Skeletal muscle satellite cell (primary cell): ENCODE measurements at regions not wholly inside any gene's neighbourhood (a gene's known extent, or its start where the extent isn't known, plus 50 kb on each side); places are given as distances from the start of the nearest gene placed in this dataset.
"Not testable (repeated sequence)": the region's sequence is repeated elsewhere in the genome, so short reads cannot be mapped to it uniquely, and the experiment has no call there.

Experiments
- H3K27me3 ChIP-seq: 2 replicates; pipeline ENCODE4 v1.7.0; 2013; ENCODE audit warnings: low read length; ENCODE audit not compliant: control insufficient read depth, insufficient read depth
- H3K36me3 ChIP-seq: 2 replicates; pipeline ENCODE4 v1.7.0; 2013; ENCODE audit warnings: mild to moderate bottlenecking, control low read depth, low read length; ENCODE audit not compliant: insufficient read depth
- H3K4me1 ChIP-seq: 2 replicates; pipeline ENCODE4 v1.7.0; 2013; ENCODE audit warnings: low read length; ENCODE audit not compliant: control insufficient read depth, insufficient read depth
- H3K4me2 ChIP-seq: 2 replicates; pipeline ENCODE4 v1.7.0; 2013; ENCODE audit warnings: mild to moderate bottlenecking, low read length
- H3K4me3 ChIP-seq: 2 replicates; pipeline ENCODE4 v1.7.0; 2013; ENCODE audit warnings: low read length
- H3K9ac ChIP-seq: 2 replicates; pipeline ENCODE4 v1.7.0; 2013; ENCODE audit warnings: mild to moderate bottlenecking, low read depth, low read length, moderate library complexity
- H3K9me3 ChIP-seq: replicated peaks from 2 replicates; pipeline ENCODE4 v1.7.0; 2013; ENCODE audit warnings: mild to moderate bottlenecking, control low read depth, low read length

- peak overlapping the region; percentile 34 for H3K9ac ChIP-seq
- peak overlapping the region; percentile 14 for H3K4me2 ChIP-seq
- H3K36me3 ChIP-seq, result no peaks in the 10 kb centered on the region
- peaks cover 20% of the 10 kb centered on the region for H3K4me1 ChIP-seq
- H3K27me3 ChIP-seq, result no peaks in the 10 kb centered on the region
- no peaks in the 10 kb centered on the region for H3K9me3 ChIP-seq
- no peak overlapping the region for H3K4me3 ChIP-seq
Observed at GRCh38 chr2:62654876-62655359, 50.6 kb upstream of the EHBP1 start.

DNA sequence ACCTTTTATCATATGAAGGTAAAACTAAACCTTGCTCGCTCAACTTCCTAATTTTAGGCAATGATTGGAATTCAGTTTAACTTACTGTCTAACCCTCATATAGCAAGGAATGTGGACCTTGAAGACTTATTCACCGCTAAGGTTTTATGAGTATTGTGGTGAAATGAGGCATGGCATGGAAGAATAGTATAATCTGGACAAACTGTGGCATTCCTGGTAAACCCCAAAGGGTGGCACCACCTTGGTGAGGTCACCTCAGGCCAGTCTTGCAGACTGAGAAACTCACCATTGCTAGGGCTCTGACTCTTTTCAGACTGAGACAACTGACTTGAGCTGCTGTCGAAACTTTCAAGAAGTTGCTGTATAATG is 51.1 kb upstream of the EHBP1 start:
- Histone ChIP-seq H3K27me3 (no peaks in the 10 kb centered on the region), H3K4me1 (peaks cover 18% of the 10 kb centered on the region), H3K9me3 (no peaks in the 10 kb centered on the region), H3K36me3 (no peaks in the 10 kb centered on the region), H3K4me3 (no peak overlapping the region), H3K4me2 (peak overlapping the region; percentile 14), H3K9ac (no peak overlapping the region)

- Histone ChIP-seq H3K9ac (no peak overlapping the region), H3K27me3 (no peaks in the 10 kb centered on the region), H3K4me2 (no peak overlapping the region), H3K4me3 (no peak overlapping the region), H3K4me1 (peaks cover 18% of the 10 kb centered on the region), H3K9me3 (no peaks in the 10 kb centered on the region), H3K36me3 (no peaks in the 10 kb centered on the region)
Observed at GRCh38 chr2:62653582-62654422, 51.7 kb upstream of the EHBP1 start.

GRCh38 chr2:62649087-62649486 is 56.4 kb upstream of the EHBP1 start:
- not testable (repeated sequence) for H3K9ac ChIP-seq, H3K9me3 ChIP-seq, H3K4me2 ChIP-seq, H3K27me3 ChIP-seq, H3K4me1 ChIP-seq, H3K36me3 ChIP-seq, H3K4me3 ChIP-seq

DNA sequence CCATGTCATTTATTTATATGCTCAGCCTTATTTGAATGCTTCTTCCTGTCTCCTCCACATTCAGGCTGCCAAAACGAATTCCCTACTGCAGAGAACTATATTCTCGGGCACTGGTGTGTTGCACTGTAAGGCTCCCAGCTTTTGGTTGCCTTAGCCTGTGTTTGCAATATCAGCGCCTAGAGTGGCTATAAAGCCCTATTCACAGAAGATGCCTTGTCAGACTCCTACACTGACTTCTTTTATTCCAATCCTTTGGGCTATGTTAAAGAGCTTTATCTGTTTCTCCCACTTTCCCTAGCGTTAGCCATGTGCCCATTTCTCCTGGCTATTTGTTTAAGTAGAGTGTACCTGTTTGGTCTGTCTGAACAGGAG is 62.4 kb upstream of the EHBP1 start:
- no peaks in the 10 kb centered on the region for H3K27me3 ChIP-seq
- no peak overlapping the region for H3K4me2 ChIP-seq
- H3K36me3 ChIP-seq, result no peaks in the 10 kb centered on the region
- H3K4me3 ChIP-seq, result no peak overlapping the region
- no peak overlapping the region for H3K9ac ChIP-seq
- no peaks in the 10 kb centered on the region for H3K4me1 ChIP-seq
- no peaks in the 10 kb centered on the region for H3K9me3 ChIP-seq

DNA sequence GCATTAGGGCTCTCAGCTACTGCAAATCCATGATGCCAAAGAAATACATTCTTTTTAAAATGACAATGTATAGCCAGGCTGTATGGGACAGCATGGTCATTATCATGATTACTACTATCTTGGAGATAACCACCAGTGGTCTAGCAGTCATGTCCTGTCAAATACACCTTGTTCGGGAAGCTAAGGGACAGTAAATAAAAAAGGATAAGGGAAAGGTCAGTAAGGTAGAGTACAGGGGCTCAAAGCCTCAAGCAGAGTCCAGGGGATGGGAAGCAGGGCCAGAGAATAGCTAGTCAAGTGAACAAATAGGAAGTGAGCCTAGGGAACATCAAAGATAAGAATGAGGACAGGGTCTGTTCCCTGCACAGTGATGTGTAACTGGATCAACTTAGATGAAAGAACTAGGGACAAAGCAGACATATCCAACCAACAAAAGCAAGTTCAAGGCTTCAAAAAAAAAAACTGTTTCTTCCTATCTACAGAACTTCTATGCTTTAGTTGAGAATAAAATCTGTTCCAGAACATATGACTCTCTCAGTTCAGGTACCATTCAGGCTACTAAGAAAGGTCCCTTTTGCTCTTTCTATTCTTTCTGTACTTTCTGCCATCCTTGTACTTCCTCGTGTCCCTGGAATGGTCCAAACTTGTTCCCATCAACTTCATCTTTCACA is 62.9 kb upstream of the EHBP1 start:
- no peak overlapping the region for H3K9ac ChIP-seq
- H3K36me3 ChIP-seq, result no peaks in the 10 kb centered on the region
- no peaks in the 10 kb centered on the region for H3K27me3 ChIP-seq
- H3K4me1 ChIP-seq, result no peaks in the 10 kb centered on the region
- no peak overlapping the region for H3K4me2 ChIP-seq
- H3K9me3 ChIP-seq, result no peaks in the 10 kb centered on the region
- H3K4me3 ChIP-seq, result no peak overlapping the region

DNA sequence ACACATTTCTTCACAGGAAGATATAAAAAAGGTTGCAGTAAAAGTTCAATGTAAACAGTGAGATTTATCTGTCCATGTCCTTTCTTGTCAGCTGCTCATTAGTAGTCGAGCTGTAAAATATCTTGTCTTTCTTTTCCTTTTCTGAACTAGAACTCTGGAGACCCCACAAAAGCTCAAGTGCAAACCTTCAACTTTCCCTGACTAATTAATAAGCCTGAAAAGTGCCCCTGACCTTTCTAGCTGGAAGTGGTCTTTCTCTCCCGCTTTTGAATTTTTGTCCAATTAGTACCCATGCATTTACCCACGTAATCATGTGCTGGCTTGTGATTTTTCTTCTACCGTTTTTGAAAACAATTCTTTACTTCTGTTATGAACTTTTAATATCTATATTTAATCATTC is 63.6 kb upstream of the EHBP1 start:
- no peaks in the 10 kb centered on the region for H3K36me3 ChIP-seq
- no peak overlapping the region for H3K4me3 ChIP-seq
- H3K4me1 ChIP-seq, result no peaks in the 10 kb centered on the region
- no peak overlapping the region for H3K9ac ChIP-seq
- H3K4me2 ChIP-seq, result no peak overlapping the region
- H3K9me3 ChIP-seq, result no peaks in the 10 kb centered on the region
- no peaks in the 10 kb centered on the region for H3K27me3 ChIP-seq

DNA sequence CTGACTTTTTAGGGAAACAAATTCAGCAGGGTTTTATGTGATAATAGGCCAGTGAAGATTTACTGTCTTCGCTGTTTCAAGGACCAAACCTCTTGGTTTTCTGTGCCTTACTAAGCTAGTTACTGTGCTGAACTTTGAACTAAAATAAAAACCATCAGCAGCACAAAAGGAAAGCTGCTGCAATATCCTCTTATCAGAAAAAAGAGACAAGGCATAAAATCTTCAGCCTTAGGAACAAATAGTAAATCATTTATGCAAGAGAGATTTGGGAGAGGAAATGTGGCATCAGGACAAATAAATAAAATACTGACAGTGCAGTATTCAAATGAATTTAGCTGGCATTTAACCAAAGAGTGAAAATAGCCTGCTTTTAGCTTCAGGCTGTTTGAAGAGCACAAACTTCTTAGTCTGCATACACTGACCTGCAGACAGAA is 64.1 kb upstream of the EHBP1 start:
- H3K36me3 ChIP-seq, result no peaks in the 10 kb centered on the region
- no peak overlapping the region for H3K4me3 ChIP-seq
- no peak overlapping the region for H3K4me2 ChIP-seq
- no peak overlapping the region for H3K9ac ChIP-seq
- no peaks in the 10 kb centered on the region for H3K9me3 ChIP-seq
- H3K4me1 ChIP-seq, result no peaks in the 10 kb centered on the region
- H3K27me3 ChIP-seq, result no peaks in the 10 kb centered on the region

GRCh38 chr2:62631160-62632085 is 74.1 kb upstream of the EHBP1 start:
- Histone ChIP-seq H3K9me3 (no peaks in the 10 kb centered on the region), H3K4me3 (no peak overlapping the region), H3K4me1 (no peaks in the 10 kb centered on the region), H3K9ac (no peak overlapping the region), H3K27me3 (no peaks in the 10 kb centered on the region), H3K4me2 (no peak overlapping the region), H3K36me3 (no peaks in the 10 kb centered on the region)

DNA sequence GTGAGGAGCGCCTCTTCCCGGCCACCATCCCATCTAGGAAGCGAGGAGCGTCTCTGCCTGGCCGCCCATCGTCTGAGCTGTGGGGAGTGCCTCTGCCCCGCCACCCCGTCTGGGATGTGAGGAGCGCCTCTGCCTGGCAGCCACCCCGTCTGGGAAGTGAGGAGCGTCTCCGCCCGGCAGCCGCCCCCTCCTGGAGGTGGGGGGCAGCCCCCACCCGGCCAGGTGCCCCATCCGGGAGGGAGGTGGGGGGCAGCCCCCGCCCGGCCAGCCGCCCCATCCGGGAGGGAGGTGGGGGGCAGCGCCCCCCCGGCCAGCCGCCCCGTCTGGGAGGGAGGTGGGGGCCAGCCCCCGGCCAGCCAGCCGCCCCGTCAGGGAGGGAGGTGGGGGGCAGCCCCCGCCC is 75.3 kb upstream of the EHBP1 start:
- H3K9me3 ChIP-seq, H3K4me3 ChIP-seq, H3K27me3 ChIP-seq, H3K4me2 ChIP-seq, H3K4me1 ChIP-seq, H3K36me3 ChIP-seq, H3K9ac ChIP-seq: not testable (repeated sequence)

DNA sequence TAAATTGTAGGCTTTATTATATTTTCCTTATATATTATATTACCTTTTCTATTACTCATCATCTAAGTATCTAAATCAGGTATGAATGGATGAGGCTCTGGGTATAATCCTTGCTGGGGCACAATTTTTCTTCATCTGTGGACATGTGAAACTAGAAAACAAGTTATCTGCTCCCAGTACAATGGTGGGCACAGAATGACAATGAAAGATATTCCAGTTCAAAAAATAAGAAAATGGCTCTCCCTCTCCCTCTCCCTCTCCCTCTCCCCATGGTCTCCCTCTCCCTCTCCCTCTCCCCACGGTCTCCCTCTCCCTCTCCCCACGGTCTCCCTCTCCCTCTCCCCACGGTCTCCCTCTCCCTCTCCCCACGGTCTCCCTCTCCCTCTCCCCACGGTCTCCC is 76.2 kb upstream of the EHBP1 start:
- not testable (repeated sequence) for H3K4me3 ChIP-seq

More for the DNA sequence above, 76.2 kb upstream of the EHBP1 start:
- not testable (repeated sequence) for H3K27me3 ChIP-seq, H3K4me1 ChIP-seq, H3K9ac ChIP-seq, H3K9me3 ChIP-seq, H3K4me2 ChIP-seq, H3K36me3 ChIP-seq
